Esophagus squamous epithelium (tissue), 4 donors: ENCODE measurements at regions not wholly inside any gene's neighbourhood (a gene's known extent, or its start where the extent isn't known, plus 50 kb on each side); places are given as distances from the start of the nearest gene placed in this dataset.

Experiments
- POLR2A ChIP-seq, 4 donors: fragments of 450-650 bp; IDR thresholded peaks; one replicate each; pipeline ENCODE4 v1.6.1; 2017; ENCODE audit warnings: antibody characterized with exemption in 4 of 4, mild to moderate bottlenecking in 4 of 4, moderate library complexity in 3 of 4
- TF ChIP-seq, protein P1 (sequence below), 6 experiments: fragments of 450-650 bp in 4 of 6; fragments of 200-600 bp in 2 of 6; sonication (generic) in 2 of 6; IDR thresholded peaks; one replicate each; pipeline ENCODE4 v1.5.1; 2016 to 2019; ENCODE audit warnings: antibody characterized with exemption in 6 of 6, mild to moderate bottlenecking in 4 of 6, moderate library complexity in 4 of 6

DNA sequence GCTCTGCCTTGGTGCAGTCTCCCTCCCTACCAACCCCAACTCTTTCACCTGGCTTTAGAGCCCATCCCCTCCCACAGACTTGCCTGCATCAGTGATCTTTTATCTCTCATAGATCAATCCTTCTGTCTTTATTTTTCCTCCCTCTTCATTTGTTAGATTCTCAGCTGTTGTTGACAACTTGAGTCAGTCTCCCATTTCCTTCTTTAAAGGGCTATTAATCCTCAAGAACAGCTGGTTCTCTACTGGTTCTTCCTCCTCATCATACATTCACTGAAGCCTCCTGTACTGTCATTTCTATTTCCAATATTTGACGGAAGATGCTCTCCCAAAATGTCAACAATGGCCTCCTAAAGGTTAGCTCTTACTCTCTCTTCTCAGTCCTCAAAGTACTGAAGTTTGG is 408.2 kb downstream of the TBC1D4 start:
- TF ChIP-seq, protein P1, sequence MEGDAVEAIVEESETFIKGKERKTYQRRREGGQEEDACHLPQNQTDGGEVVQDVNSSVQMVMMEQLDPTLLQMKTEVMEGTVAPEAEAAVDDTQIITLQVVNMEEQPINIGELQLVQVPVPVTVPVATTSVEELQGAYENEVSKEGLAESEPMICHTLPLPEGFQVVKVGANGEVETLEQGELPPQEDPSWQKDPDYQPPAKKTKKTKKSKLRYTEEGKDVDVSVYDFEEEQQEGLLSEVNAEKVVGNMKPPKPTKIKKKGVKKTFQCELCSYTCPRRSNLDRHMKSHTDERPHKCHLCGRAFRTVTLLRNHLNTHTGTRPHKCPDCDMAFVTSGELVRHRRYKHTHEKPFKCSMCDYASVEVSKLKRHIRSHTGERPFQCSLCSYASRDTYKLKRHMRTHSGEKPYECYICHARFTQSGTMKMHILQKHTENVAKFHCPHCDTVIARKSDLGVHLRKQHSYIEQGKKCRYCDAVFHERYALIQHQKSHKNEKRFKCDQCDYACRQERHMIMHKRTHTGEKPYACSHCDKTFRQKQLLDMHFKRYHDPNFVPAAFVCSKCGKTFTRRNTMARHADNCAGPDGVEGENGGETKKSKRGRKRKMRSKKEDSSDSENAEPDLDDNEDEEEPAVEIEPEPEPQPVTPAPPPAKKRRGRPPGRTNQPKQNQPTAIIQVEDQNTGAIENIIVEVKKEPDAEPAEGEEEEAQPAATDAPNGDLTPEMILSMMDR (IDR thresholded peaks at IDR 0.05) = no peak
- no peak for TF ChIP-seq POLR2A (IDR thresholded peaks at IDR 0.05)
